Right lobe of liver (tissue), 4 donors: ENCODE measurements at regions not wholly inside any gene's neighbourhood (a gene's known extent, or its start where the extent isn't known, plus 50 kb on each side); places are given as distances from the start of the nearest gene placed in this dataset.

Experiments
- CTCF ChIP-seq, 4 donors: fragments of 200-600 bp in 3 of 4; fragments of 450-650 bp in 1 of 4; IDR thresholded peaks; one replicate each; pipeline versions ENCODE4 v1.5.1 to v1.8.0; 2016 to 2022; ENCODE audit warnings: antibody characterized with exemption in 4 of 4, mild to moderate bottlenecking in 2 of 4
- POLR2A ChIP-seq: fragments of 450-650 bp; IDR thresholded peaks from one replicate; pipeline ENCODE4 v1.6.1; 2017; ENCODE audit warnings: antibody characterized with exemption, mild to moderate bottlenecking
- donor health status: DM: no; HTN: no; CAD: no.
- donor health status: DM: no; HTN: no; CAD: no.
- donor health status: DM: no; HTN: yes; CAD: no.

GRCh38 chr2:145626301-145626700 lies 1106.4 kb upstream of the ZEB2 start:
- TF ChIP-seq CTCF (IDR thresholded peaks at IDR 0.05) (no peak), POLR2A (no peak)
